SJCRH30 (cell line): ENCODE measurements at regions not wholly inside any gene's neighbourhood (a gene's known extent, or its start where the extent isn't known, plus 50 kb on each side); places are given as distances from the start of the nearest gene placed in this dataset.

ENCODE experiments used
- DNase-seq, 2 experiments: peaks; one replicate each; pipeline ENCODE4 v3.0.0-alpha.2; 2015 to 2020
- H3K27ac ChIP-seq: fragments of 250-450 bp; sonication (Bioruptor Pico); 2 replicates; pipeline ENCODE4 v1.5.1; 2020; ENCODE audit warnings: mild to moderate bottlenecking, moderate library complexity
- H3K27me3 ChIP-seq: fragments of 250-450 bp; sonication (Bioruptor Pico); 2 replicates; pipeline ENCODE4 v1.5.1; 2020; ENCODE audit warnings: mild to moderate bottlenecking, moderate library complexity
- H3K36me3 ChIP-seq: fragments of 250-450 bp; sonication (Bioruptor Pico); 2 replicates; pipeline ENCODE4 v1.5.1; 2020; ENCODE audit warnings: mild to moderate bottlenecking, moderate library complexity
- H3K4me1 ChIP-seq: fragments of 250-450 bp; sonication (Bioruptor Pico); 2 replicates; pipeline ENCODE4 v1.5.1; 2020; ENCODE audit warnings: mild to moderate bottlenecking, moderate library complexity
- H3K4me3 ChIP-seq: fragments of 250-450 bp; sonication (Bioruptor Pico); 2 replicates; pipeline ENCODE4 v1.5.1; 2020; ENCODE audit warnings: mild to moderate bottlenecking, moderate library complexity
- H3K9me3 ChIP-seq: fragments of 250-450 bp; sonication (Bioruptor Pico); replicated peaks from 2 replicates; pipeline ENCODE4 v1.5.1; 2020; ENCODE audit warnings: mild to moderate bottlenecking, moderate library complexity

- Histone ChIP-seq H3K27ac (no peak overlapping the region; the same call in 1 of the 2 replicates), H3K36me3 (no peaks in the 10 kb centered on the region), H3K27me3 (no peaks in the 10 kb centered on the region; the same call in 1 of the 2 replicates), H3K4me3 (no peak overlapping the region), H3K4me1 (peaks cover 37% of the 10 kb centered on the region), H3K9me3 (no peaks in the 10 kb centered on the region)
- DNase-seq, result no peak
Observed at GRCh38 chr14:99347561-99347960, 75.6 kb upstream of the BCL11B start.

GRCh38 chr14:99346470-99347080 lies 74.6 kb upstream of the BCL11B start:
- no peaks in the 10 kb centered on the region; the same call in 1 of the 2 replicates for H3K27me3 ChIP-seq
- no peaks in the 10 kb centered on the region for H3K36me3 ChIP-seq
- no peak overlapping the region for H3K4me3 ChIP-seq
- peak overlapping the region; percentile 52 for H3K27ac ChIP-seq
- DNase-seq, result peak; percentile 28 to 33
- H3K4me1 ChIP-seq, result peaks cover 37% of the 10 kb centered on the region
- H3K9me3 ChIP-seq, result no peaks in the 10 kb centered on the region

GRCh38 chr14:99345472-99345871 lies 73.5 kb upstream of the BCL11B start:
- no peaks in the 10 kb centered on the region; the same call in 1 of the 2 replicates for H3K27me3 ChIP-seq

GRCh38 chr14:99344051-99344758 lies 72.2 kb upstream of the BCL11B start:
- no peaks in the 10 kb centered on the region for H3K36me3 ChIP-seq
- no peak overlapping the region for H3K27ac ChIP-seq
- H3K4me3 ChIP-seq, result no peak overlapping the region
- peaks cover 31% of the 10 kb centered on the region for H3K4me1 ChIP-seq
- H3K27me3 ChIP-seq, result no peaks in the 10 kb centered on the region; the same call in 1 of the 2 replicates
- no peaks in the 10 kb centered on the region; the same call in 1 of the 2 replicates for H3K9me3 ChIP-seq
- DNase-seq, result no peak

More at GRCh38 chr14:99345472-99345871, 73.5 kb upstream of the BCL11B start:
- Histone ChIP-seq H3K36me3 (no peaks in the 10 kb centered on the region), H3K27ac (no peak overlapping the region), H3K9me3 (no peaks in the 10 kb centered on the region), H3K4me3 (no peak overlapping the region), H3K4me1 (peaks cover 37% of the 10 kb centered on the region)
- no peak for DNase-seq

GRCh38 chr14:99342906-99343305 lies 70.9 kb upstream of the BCL11B start:
- no peaks in the 10 kb centered on the region; the same call in 1 of the 2 replicates for H3K9me3 ChIP-seq
- no peaks in the 10 kb centered on the region; the same call in 1 of the 2 replicates for H3K27me3 ChIP-seq
- peaks cover 26% of the 10 kb centered on the region for H3K4me1 ChIP-seq
- no peak overlapping the region for H3K4me3 ChIP-seq
- no peaks in the 10 kb centered on the region for H3K36me3 ChIP-seq
- no peak overlapping the region for H3K27ac ChIP-seq
- DNase-seq, result no peak

- H3K4me1 ChIP-seq, result peaks cover 22% of the 10 kb centered on the region
- H3K27ac ChIP-seq, result no peak overlapping the region
- H3K4me3 ChIP-seq, result no peak overlapping the region
- H3K9me3 ChIP-seq, result no peaks in the 10 kb centered on the region; the same call in 1 of the 2 replicates
- H3K36me3 ChIP-seq, result no peaks in the 10 kb centered on the region
- no peaks in the 10 kb centered on the region; the same call in 1 of the 2 replicates for H3K27me3 ChIP-seq
- DNase-seq, result no peak
Observed at GRCh38 chr14:99342204-99342603, 70.2 kb upstream of the BCL11B start.

- Histone ChIP-seq H3K4me1 (no peaks in the 10 kb centered on the region), H3K4me3 (no peak overlapping the region), H3K36me3 (no peaks in the 10 kb centered on the region), H3K27me3 (no peaks in the 10 kb centered on the region), H3K9me3 (no peaks in the 10 kb centered on the region; the same call in 1 of the 2 replicates), H3K27ac (no peak overlapping the region)
- DNase-seq, result no peak
Observed at GRCh38 chr14:99339551-99339950, 67.6 kb upstream of the BCL11B start.

- Histone ChIP-seq H3K4me3 (no peak overlapping the region), H3K27ac (no peak overlapping the region), H3K27me3 (no peaks in the 10 kb centered on the region), H3K9me3 (no peaks in the 10 kb centered on the region; the same call in 1 of the 2 replicates), H3K4me1 (no peaks in the 10 kb centered on the region), H3K36me3 (no peaks in the 10 kb centered on the region)
- DNase-seq, result no peak
Observed at GRCh38 chr14:99338313-99338712, 66.3 kb upstream of the BCL11B start.

- Histone ChIP-seq H3K27ac (no peak overlapping the region), H3K4me3 (no peak overlapping the region), H3K4me1 (no peaks in the 10 kb centered on the region), H3K27me3 (no peaks in the 10 kb centered on the region), H3K36me3 (no peaks in the 10 kb centered on the region), H3K9me3 (no peaks in the 10 kb centered on the region)
- no peak for DNase-seq
Observed at GRCh38 chr14:99333841-99334635, 62.0 kb upstream of the BCL11B start.

- DNase-seq, result no peak
- Histone ChIP-seq H3K9me3 (no peaks in the 10 kb centered on the region), H3K36me3 (no peaks in the 10 kb centered on the region)
Observed at GRCh38 chr14:99333214-99333613, 61.2 kb upstream of the BCL11B start.

GRCh38 chr14:99331811-99332210 lies 59.8 kb upstream of the BCL11B start:
- no peak overlapping the region for H3K4me3 ChIP-seq
- DNase-seq, result no peak
- H3K4me1 ChIP-seq, result no peaks in the 10 kb centered on the region

More at GRCh38 chr14:99333214-99333613, 61.2 kb upstream of the BCL11B start:
- Histone ChIP-seq H3K4me3 (no peak overlapping the region), H3K27me3 (no peaks in the 10 kb centered on the region), H3K4me1 (no peaks in the 10 kb centered on the region), H3K27ac (no peak overlapping the region)

GRCh38 chr14:99330316-99331240 lies 58.6 kb upstream of the BCL11B start:
- no peak for DNase-seq
- Histone ChIP-seq H3K27me3 (no peaks in the 10 kb centered on the region), H3K27ac (no peak overlapping the region), H3K9me3 (no peaks in the 10 kb centered on the region), H3K36me3 (no peaks in the 10 kb centered on the region), H3K4me1 (no peaks in the 10 kb centered on the region), H3K4me3 (no peak overlapping the region)

More at GRCh38 chr14:99331811-99332210, 59.8 kb upstream of the BCL11B start:
- Histone ChIP-seq H3K27me3 (no peaks in the 10 kb centered on the region), H3K36me3 (no peaks in the 10 kb centered on the region), H3K27ac (no peak overlapping the region), H3K9me3 (no peaks in the 10 kb centered on the region)

GRCh38 chr14:99329711-99330315 lies 57.8 kb upstream of the BCL11B start:
- Histone ChIP-seq H3K9me3 (no peaks in the 10 kb centered on the region), H3K4me1 (no peaks in the 10 kb centered on the region), H3K27ac (no peak overlapping the region), H3K27me3 (no peaks in the 10 kb centered on the region), H3K4me3 (no peak overlapping the region), H3K36me3 (no peaks in the 10 kb centered on the region)
- DNase-seq, result no peak
